Stimulated activated CD4-positive, alpha-beta T cell treated with anti-CD3 and anti-CD28 coated beads, Interleukin-15, amount 100 ng/mL, for 1 hour (primary cell): ENCODE measurements at regions not wholly inside any gene's neighbourhood (a gene's known extent, or its start where the extent isn't known, plus 50 kb on each side); places are given as distances from the start of the nearest gene placed in this dataset.

Experiments
- DNase-seq, 2 donors: peaks; one replicate each; pipeline ENCODE4 v3.0.0-alpha.2; 2020; ENCODE audit warnings: low read depth in 1 of 2, low spot score in 1 of 2

- DNase-seq, result no peak
Observed at GRCh38 chr9:16193066-16193465, 640.2 kb downstream of the CCDC171 start.

GRCh38 chr9:16196206-16196605, 643.4 kb downstream of the CCDC171 start:
- DNase-seq, result no peak

GRCh38 chr9:16197578-16198370, 644.9 kb downstream of the CCDC171 start:
- no peak for DNase-seq

GRCh38 chr9:16198996-16199395, 646.2 kb downstream of the CCDC171 start:
- no peak for DNase-seq

GRCh38 chr9:16202221-16202620, 649.4 kb downstream of the CCDC171 start:
- DNase-seq, result no peak

GRCh38 chr9:16202914-16203728, 650.3 kb downstream of the CCDC171 start:
- no peak for DNase-seq

- DNase-seq, result no peak
Observed at GRCh38 chr9:16203729-16204573, 651.1 kb downstream of the CCDC171 start.

- DNase-seq, result no peak
Observed at GRCh38 chr9:16205455-16205854, 652.6 kb downstream of the CCDC171 start.

GRCh38 chr9:16206518-16206917, 653.7 kb downstream of the CCDC171 start:
- DNase-seq, result no peak

GRCh38 chr9:16207161-16207560, 654.3 kb downstream of the CCDC171 start:
- no peak for DNase-seq

- DNase-seq, result no peak
Observed at GRCh38 chr9:16210440-16210839, 657.6 kb downstream of the CCDC171 start.

- no peak for DNase-seq
Observed at GRCh38 chr9:16211946-16212345, 658.5 kb downstream of the BNC2 start.

- no peak for DNase-seq
Observed at GRCh38 chr9:16213781-16214515, 656.5 kb downstream of the BNC2 start.

- no peak for DNase-seq
Observed at GRCh38 chr9:16214677-16215352, 655.7 kb downstream of the BNC2 start.

GRCh38 chr9:16215353-16215680, 655.2 kb downstream of the BNC2 start:
- no peak for DNase-seq

GRCh38 chr9:16217943-16218701, 652.3 kb downstream of the BNC2 start:
- no peak for DNase-seq

GRCh38 chr9:16221366-16221765, 649.1 kb downstream of the BNC2 start:
- no peak for DNase-seq

- no peak for DNase-seq
Observed at GRCh38 chr9:16221822-16222547, 648.5 kb downstream of the BNC2 start.
